Liver (tissue), 3 donors: ENCODE measurements at regions not wholly inside any gene's neighbourhood (a gene's known extent, or its start where the extent isn't known, plus 50 kb on each side); places are given as distances from the start of the nearest gene placed in this dataset.

ENCODE experiments used
- EGR1 ChIP-seq, 2 donors: IDR thresholded peaks; 2 replicates each; pipeline ENCODE4 v1.6.1; 2016 to 2018; ENCODE audit warnings: antibody characterized with exemption in 2 of 2, low read depth in 2 of 2
- YY1 ChIP-seq: IDR thresholded peaks from 2 replicates; pipeline ENCODE4 v1.6.1; 2016; ENCODE audit warnings: antibody characterized with exemption, mild to moderate bottlenecking
- ZBTB33 ChIP-seq: IDR thresholded peaks from 2 replicates; pipeline ENCODE4 v1.6.1; 2016; ENCODE audit warnings: antibody characterized with exemption
- TF ChIP-seq, protein P1 (sequence below): fragments of 150-350 bp; IDR thresholded peaks from 2 replicates; pipeline ENCODE4 v1.5.1; 2017; ENCODE audit warnings: improper control_type of control experiment, low read depth, low read length; ENCODE audit not compliant: missing input control
- TF ChIP-seq, protein P2 (sequence below): IDR thresholded peaks from 2 replicates; pipeline ENCODE4 v1.6.1; 2016; ENCODE audit warnings: antibody characterized with exemption
- donor health status: healthy.
- donor health status: healthy.

- TF ChIP-seq, protein P1, sequence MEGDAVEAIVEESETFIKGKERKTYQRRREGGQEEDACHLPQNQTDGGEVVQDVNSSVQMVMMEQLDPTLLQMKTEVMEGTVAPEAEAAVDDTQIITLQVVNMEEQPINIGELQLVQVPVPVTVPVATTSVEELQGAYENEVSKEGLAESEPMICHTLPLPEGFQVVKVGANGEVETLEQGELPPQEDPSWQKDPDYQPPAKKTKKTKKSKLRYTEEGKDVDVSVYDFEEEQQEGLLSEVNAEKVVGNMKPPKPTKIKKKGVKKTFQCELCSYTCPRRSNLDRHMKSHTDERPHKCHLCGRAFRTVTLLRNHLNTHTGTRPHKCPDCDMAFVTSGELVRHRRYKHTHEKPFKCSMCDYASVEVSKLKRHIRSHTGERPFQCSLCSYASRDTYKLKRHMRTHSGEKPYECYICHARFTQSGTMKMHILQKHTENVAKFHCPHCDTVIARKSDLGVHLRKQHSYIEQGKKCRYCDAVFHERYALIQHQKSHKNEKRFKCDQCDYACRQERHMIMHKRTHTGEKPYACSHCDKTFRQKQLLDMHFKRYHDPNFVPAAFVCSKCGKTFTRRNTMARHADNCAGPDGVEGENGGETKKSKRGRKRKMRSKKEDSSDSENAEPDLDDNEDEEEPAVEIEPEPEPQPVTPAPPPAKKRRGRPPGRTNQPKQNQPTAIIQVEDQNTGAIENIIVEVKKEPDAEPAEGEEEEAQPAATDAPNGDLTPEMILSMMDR = no peak
- TF ChIP-seq EGR1 (IDR thresholded peaks at IDR 0.05; ENCODE audit: low read depth in 2 of 2) (no peak), YY1 (no peak), ZBTB33 (no peak)
- TF ChIP-seq, protein P2, sequence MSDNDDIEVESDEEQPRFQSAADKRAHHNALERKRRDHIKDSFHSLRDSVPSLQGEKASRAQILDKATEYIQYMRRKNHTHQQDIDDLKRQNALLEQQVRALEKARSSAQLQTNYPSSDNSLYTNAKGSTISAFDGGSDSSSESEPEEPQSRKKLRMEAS = no peak
These were observed 148.6 kb upstream of the FUT9 start for GRCh38 chr6:95867205-95867604.
